ENCODE measurements at regions not wholly inside any gene's neighbourhood (a gene's known extent, or its start where the extent isn't known, plus 50 kb on each side); places are given as distances from the start of the nearest gene placed in this dataset.

DNA sequence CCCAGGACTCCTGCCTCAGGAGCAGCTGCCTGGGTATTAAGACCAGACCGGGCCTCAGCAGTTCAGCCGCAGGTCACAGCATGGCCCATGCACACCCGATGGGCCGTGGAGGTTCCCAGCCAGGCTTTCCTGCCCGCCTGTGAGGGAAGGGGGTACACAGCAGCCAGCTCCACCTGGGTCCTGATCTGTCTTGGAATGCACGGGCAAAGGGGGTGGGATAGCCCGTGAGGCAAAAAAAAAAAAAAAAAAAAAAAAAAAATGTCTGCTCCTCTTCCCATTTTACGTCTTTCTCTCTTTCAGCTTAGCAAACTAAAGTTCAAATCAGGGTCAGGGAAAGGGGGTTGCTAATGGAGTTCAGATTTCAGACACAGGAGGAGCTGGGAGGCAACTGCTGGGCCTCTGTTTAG is 385.2 kb downstream of the TNS1 start:
- Histone ChIP-seq H3K9me3 (ENCODE audit: control extremely low read depth in 1 of 3, control insufficient read depth in 2 of 3, insufficient read depth in 1 of 3, low read length in 2 of 3) (no peaks in the 10 kb centered on the region), H3K36me3 (replicated peaks in 1 of 2; ENCODE audit: control extremely low read depth in 1 of 2, control insufficient read depth in 1 of 2, extremely low read depth in 1 of 2, insufficient read depth in 2 of 2, low read length in 1 of 2) (no peaks in the 10 kb centered on the region), H3K4me3 (ENCODE audit: control extremely low read depth in 1 of 5, extremely low read depth in 1 of 5, insufficient read depth in 1 of 5, low read depth in 2 of 5, low read length in 4 of 5) (no peak overlapping the region), H3K79me2 (ENCODE audit: control insufficient read depth, insufficient read depth, low read length) (no peaks in the 10 kb centered on the region), H3K27ac (ENCODE audit: low read length in 2 of 2) (no peak overlapping the region), H3K9ac (ENCODE audit: low read length) (no peak overlapping the region), H2AFZ (ENCODE audit: insufficient read depth, low read depth, low read length, poor library complexity, severe bottlenecking) (no peak overlapping the region), H4K20me1 (ENCODE audit: control insufficient read depth, insufficient read depth, low read length, poor library complexity, severe bottlenecking) (no peaks in the 10 kb centered on the region), H3K4me2 (replicated peaks; ENCODE audit: low read depth, low read length, poor library complexity, severe bottlenecking) (no peak overlapping the region), H3K27me3 (replicated peaks in 1 of 4; ENCODE audit: control extremely low read depth in 1 of 4, control insufficient read depth in 3 of 4, insufficient read depth in 4 of 4, low read length in 3 of 4) (peaks cover 0 to 2% (median 0%) of the 10 kb centered on the region in 4 experiments), H3K4me1 (ENCODE audit: control insufficient read depth in 2 of 2, insufficient read depth in 2 of 2, low read length in 2 of 2) (no peaks in the 10 kb centered on the region)
- TF ChIP-seq EZH2 (IDR thresholded peaks at IDR 0.05; ENCODE audit: borderline replicate concordance, insufficient read depth, low read depth, low read length, poor library complexity, severe bottlenecking), result no peak
- TF ChIP-seq, protein P1, sequence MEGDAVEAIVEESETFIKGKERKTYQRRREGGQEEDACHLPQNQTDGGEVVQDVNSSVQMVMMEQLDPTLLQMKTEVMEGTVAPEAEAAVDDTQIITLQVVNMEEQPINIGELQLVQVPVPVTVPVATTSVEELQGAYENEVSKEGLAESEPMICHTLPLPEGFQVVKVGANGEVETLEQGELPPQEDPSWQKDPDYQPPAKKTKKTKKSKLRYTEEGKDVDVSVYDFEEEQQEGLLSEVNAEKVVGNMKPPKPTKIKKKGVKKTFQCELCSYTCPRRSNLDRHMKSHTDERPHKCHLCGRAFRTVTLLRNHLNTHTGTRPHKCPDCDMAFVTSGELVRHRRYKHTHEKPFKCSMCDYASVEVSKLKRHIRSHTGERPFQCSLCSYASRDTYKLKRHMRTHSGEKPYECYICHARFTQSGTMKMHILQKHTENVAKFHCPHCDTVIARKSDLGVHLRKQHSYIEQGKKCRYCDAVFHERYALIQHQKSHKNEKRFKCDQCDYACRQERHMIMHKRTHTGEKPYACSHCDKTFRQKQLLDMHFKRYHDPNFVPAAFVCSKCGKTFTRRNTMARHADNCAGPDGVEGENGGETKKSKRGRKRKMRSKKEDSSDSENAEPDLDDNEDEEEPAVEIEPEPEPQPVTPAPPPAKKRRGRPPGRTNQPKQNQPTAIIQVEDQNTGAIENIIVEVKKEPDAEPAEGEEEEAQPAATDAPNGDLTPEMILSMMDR (IDR thresholded peaks at IDR 0.05), result no peak
- WGBS (ENCODE audit: insufficient coverage), result 88% methylated on average over 5 of the region's 8 CpGs
- intact Hi-C loops (cut with micrococcal nuclease), result no loop called here
- CTCF ChIA-PET, result no interaction called here
- Mint-ChIP-seq H3K27me3 (no peaks in the 10 kb centered on the region), H3K9me3 (ENCODE audit: insufficient read depth) (no peaks in the 10 kb centered on the region), H3K4me3 (no peak overlapping the region), H3K27ac (no peak overlapping the region), H3K4me1 (peaks cover 3% of the 10 kb centered on the region)
- POLR2A ChIA-PET, result no interaction called here
- ATAC-seq (ENCODE audit: low read depth) (no peak), DNase-seq (no peak)

DNA sequence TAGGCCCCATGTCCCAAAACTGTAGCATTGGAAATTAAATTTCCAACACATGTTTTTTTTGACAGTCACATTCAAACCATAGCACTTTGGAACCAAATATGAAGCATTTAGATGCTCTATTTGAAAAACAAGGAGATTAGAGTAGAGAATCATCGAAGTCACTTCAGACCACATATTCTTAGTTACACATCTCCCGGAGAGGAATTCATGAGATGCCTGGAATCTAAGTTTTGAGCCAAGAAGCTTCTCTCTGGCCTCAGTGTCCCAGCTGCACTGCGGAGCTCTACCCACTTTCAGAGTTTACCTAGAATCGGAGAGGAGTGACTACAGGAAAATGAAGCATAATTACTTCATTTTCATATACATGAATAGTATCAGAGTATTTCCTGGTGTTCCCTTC is 385.9 kb downstream of the TNS1 start:
- no peak overlapping the region for H3K4me2 ChIP-seq (replicated peaks; ENCODE audit: low read depth, low read length, poor library complexity, severe bottlenecking)
- H3K27me3 ChIP-seq (replicated peaks in 1 of 4; ENCODE audit: control extremely low read depth in 1 of 4, control insufficient read depth in 3 of 4, insufficient read depth in 4 of 4, low read length in 3 of 4), result peaks cover 0 to 3% (median 0%) of the 10 kb centered on the region in 4 experiments
- no peaks in the 10 kb centered on the region for H3K4me1 ChIP-seq (ENCODE audit: control insufficient read depth in 2 of 2, insufficient read depth in 2 of 2, low read length in 2 of 2)
- ChIA-PET CTCF (no interaction called here), POLR2A (no interaction called here)
- peaks cover 5% of the 10 kb centered on the region for H3K4me1 Mint-ChIP-seq
- H3K36me3 ChIP-seq (replicated peaks in 1 of 2; ENCODE audit: control extremely low read depth in 1 of 2, control insufficient read depth in 1 of 2, extremely low read depth in 1 of 2, insufficient read depth in 2 of 2, low read length in 1 of 2), result no peaks in the 10 kb centered on the region
- H3K27ac Mint-ChIP-seq, result no peak overlapping the region
- H3K9ac ChIP-seq (ENCODE audit: low read length), result no peak overlapping the region
- no peak overlapping the region for H3K4me3 ChIP-seq (ENCODE audit: control extremely low read depth in 1 of 5, extremely low read depth in 1 of 5, insufficient read depth in 1 of 5, low read depth in 2 of 5, low read length in 4 of 5)
- no peak overlapping the region for H3K27ac ChIP-seq (ENCODE audit: low read length in 2 of 2)
- DNase-seq, result no peak
- 100% methylated on average over 1 of the region's 4 CpGs for WGBS (ENCODE audit: insufficient coverage)
- intact Hi-C loops (cut with micrococcal nuclease), result no loop called here
- no peaks in the 10 kb centered on the region for H3K79me2 ChIP-seq (ENCODE audit: control insufficient read depth, insufficient read depth, low read length)
- no peak for TF ChIP-seq EZH2 (IDR thresholded peaks at IDR 0.05; ENCODE audit: borderline replicate concordance, insufficient read depth, low read depth, low read length, poor library complexity, severe bottlenecking)
- TF ChIP-seq, protein P1 (IDR thresholded peaks at IDR 0.05), result no peak
- no peak overlapping the region for H3K4me3 Mint-ChIP-seq
- no peak for ATAC-seq (ENCODE audit: low read depth)
- peaks cover 3% of the 10 kb centered on the region for H3K27me3 Mint-ChIP-seq
- H4K20me1 ChIP-seq (ENCODE audit: control insufficient read depth, insufficient read depth, low read length, poor library complexity, severe bottlenecking), result no peaks in the 10 kb centered on the region
- no peaks in the 10 kb centered on the region for H3K9me3 ChIP-seq (ENCODE audit: control extremely low read depth in 1 of 3, control insufficient read depth in 2 of 3, insufficient read depth in 1 of 3, low read length in 2 of 3)
- H3K9me3 Mint-ChIP-seq (ENCODE audit: insufficient read depth), result no peaks in the 10 kb centered on the region
- no peak overlapping the region for H2AFZ ChIP-seq (ENCODE audit: insufficient read depth, low read depth, low read length, poor library complexity, severe bottlenecking)
